Mesenchymal stem cell (in vitro differentiated cells and primary cell): ENCODE measurements at regions not wholly inside any gene's neighbourhood (a gene's known extent, or its start where the extent isn't known, plus 50 kb on each side); places are given as distances from the start of the nearest gene placed in this dataset.
"Not testable (repeated sequence)": the region's sequence is repeated elsewhere in the genome, so short reads cannot be mapped to it uniquely, and the experiment has no call there.

Experiments used
- DNase-seq: peaks from one replicate; pipeline ENCODE4 v3.0.0-alpha.2; 2013
- H2AFZ ChIP-seq: one replicate; pipeline ENCODE4 v1.6.1; 2013; ENCODE audit warnings: low read depth, mild to moderate bottlenecking, control low read depth, inconsistent platforms, low read length, moderate library complexity
- H2AK5ac ChIP-seq: 2 replicates; pipeline ENCODE4 v1.6.1; 2013; ENCODE audit warnings: low read length, moderate library complexity, mild to moderate bottlenecking, inconsistent platforms; ENCODE audit not compliant: severe bottlenecking
- H2BK120ac ChIP-seq: one replicate; pipeline ENCODE4 v1.6.1; 2013; ENCODE audit warnings: low read depth, mild to moderate bottlenecking, inconsistent platforms, low read length, moderate library complexity
- H2BK12ac ChIP-seq, 2 experiments: one replicate each; pipeline ENCODE4 v1.6.1; 2013; ENCODE audit warnings: inconsistent platforms in 2 of 2, low read length in 2 of 2, mild to moderate bottlenecking in 2 of 2, moderate library complexity in 2 of 2, control low read depth in 1 of 2
- H2BK15ac ChIP-seq: one replicate; pipeline ENCODE4 v1.6.1; 2013; ENCODE audit warnings: mild to moderate bottlenecking, low read depth, inconsistent platforms; ENCODE audit not compliant: poor library complexity, severe bottlenecking
- H2BK5ac ChIP-seq: 2 replicates; pipeline ENCODE4 v1.6.1; 2013; ENCODE audit warnings: low read depth, mild to moderate bottlenecking, low read length, control low read depth, inconsistent platforms; ENCODE audit not compliant: poor library complexity, severe bottlenecking
- H3K14ac ChIP-seq, 2 experiments: one replicate each; pipeline ENCODE4 v1.6.1; 2013; ENCODE audit warnings: inconsistent platforms in 2 of 2, low read length in 2 of 2, control low read depth in 1 of 2, mild to moderate bottlenecking in 1 of 2, moderate library complexity in 1 of 2
- H3K18ac ChIP-seq, 2 experiments: one replicate each; pipeline ENCODE4 v1.6.1; 2013; ENCODE audit warnings: inconsistent platforms in 2 of 2, low read length in 2 of 2, control low read depth in 1 of 2, low read depth in 1 of 2, mild to moderate bottlenecking in 1 of 2
- H3K23ac ChIP-seq, 2 experiments: one replicate each; pipeline ENCODE4 v1.6.1; 2013; ENCODE audit warnings: inconsistent platforms in 2 of 2, low read length in 2 of 2, mild to moderate bottlenecking in 2 of 2, moderate library complexity in 2 of 2, control low read depth in 1 of 2
- H3K27ac ChIP-seq: 2 replicates; pipeline ENCODE4 v1.5.1; 2013; ENCODE audit warnings: mild to moderate bottlenecking, moderate library complexity, low read length, control low read depth, inconsistent platforms; ENCODE audit not compliant: poor library complexity, severe bottlenecking
- H3K27me3 ChIP-seq, 2 experiments: 2 replicates each; pipeline versions ENCODE4 v1.6.1 to v1.7.0; 2013; ENCODE audit warnings: low read length in 2 of 2, mild to moderate bottlenecking in 2 of 2, moderate library complexity in 2 of 2, control low read depth in 1 of 2, inconsistent platforms in 1 of 2; ENCODE audit not compliant: control insufficient read depth in 1 of 2, insufficient read depth in 1 of 2
- H3K36me3 ChIP-seq, 2 experiments: 2 replicates each; pipeline versions ENCODE4 v1.6.1 to v1.7.0; 2013; ENCODE audit warnings: low read length in 2 of 2, control low read depth in 1 of 2, inconsistent platforms in 1 of 2, low read depth in 1 of 2, mild to moderate bottlenecking in 1 of 2; ENCODE audit not compliant: insufficient read depth in 2 of 2, control insufficient read depth in 1 of 2
- H3K4ac ChIP-seq, 2 experiments: one replicate each; pipeline ENCODE4 v1.6.1; 2013; ENCODE audit warnings: inconsistent platforms in 2 of 2, low read length in 2 of 2, mild to moderate bottlenecking in 2 of 2, moderate library complexity in 2 of 2, control low read depth in 1 of 2, low read depth in 1 of 2
- H3K4me1 ChIP-seq: 2 replicates; pipeline ENCODE4 v1.6.1; 2013; ENCODE audit warnings: low read depth, low read length, control low read depth; ENCODE audit not compliant: control insufficient read depth, insufficient read depth
- H3K4me2 ChIP-seq: 2 replicates; pipeline ENCODE4 v1.6.1; 2013; ENCODE audit warnings: low read length, mild to moderate bottlenecking, inconsistent platforms; ENCODE audit not compliant: poor library complexity, severe bottlenecking
- H3K4me3 ChIP-seq, 2 experiments: 2 replicates each; pipeline versions ENCODE4 v1.5.1 to v1.7.0; 2013; ENCODE audit warnings: low read length in 2 of 2, mild to moderate bottlenecking in 2 of 2, control low read depth in 1 of 2, low read depth in 1 of 2; ENCODE audit not compliant: insufficient read depth in 1 of 2
- H3K79me1 ChIP-seq: replicated peaks from 2 replicates; pipeline ENCODE4 v1.6.1; 2013; ENCODE audit warnings: mild to moderate bottlenecking, control low read depth, low read length, inconsistent platforms; ENCODE audit not compliant: poor library complexity, severe bottlenecking
- H3K9ac ChIP-seq: 2 replicates; pipeline ENCODE4 v1.7.0; 2013; ENCODE audit warnings: mild to moderate bottlenecking, low read length, moderate library complexity
- H3K9me3 ChIP-seq: 2 replicates; pipeline ENCODE4 v1.7.0; 2013; ENCODE audit warnings: mild to moderate bottlenecking, low read length; ENCODE audit not compliant: control insufficient read depth
- H4K8ac ChIP-seq: one replicate; pipeline ENCODE4 v1.6.1; 2013; ENCODE audit warnings: inconsistent platforms, mild to moderate bottlenecking, low read length, moderate library complexity
- H4K91ac ChIP-seq: one replicate; pipeline ENCODE4 v1.6.1; 2013; ENCODE audit warnings: mild to moderate bottlenecking, low read length, inconsistent platforms
- WGBS: methylation state at CpG from one replicate; pipeline ENCODE4 v1.1.7; 2013; ENCODE audit warnings: mixed read lengths; 5-methylcytosine and 5-hydroxymethylcytosine counted together

DNA sequence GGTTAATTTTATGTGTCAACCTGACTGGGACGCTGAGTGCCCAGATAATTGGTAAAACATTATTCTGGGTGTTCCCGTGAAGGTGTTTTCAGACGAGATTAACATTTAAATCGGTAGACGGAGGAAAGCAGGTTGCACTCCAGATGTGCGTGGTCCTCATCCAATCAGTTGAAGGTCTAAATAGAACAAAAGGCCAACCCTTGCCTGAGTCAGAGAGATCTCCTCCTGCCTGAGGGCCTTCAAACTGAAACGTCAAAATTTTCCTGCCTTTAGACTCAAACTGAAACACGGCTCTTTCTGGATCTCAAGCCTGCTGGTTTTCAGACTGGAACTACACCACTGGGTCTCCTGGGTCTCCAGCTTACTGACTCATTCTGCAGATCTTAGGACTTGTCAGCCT is 70.9 kb downstream of the NPIPA5 start:
- H2BK12ac ChIP-seq, H3K9ac ChIP-seq, H2AFZ ChIP-seq, H3K18ac ChIP-seq, H3K4ac ChIP-seq, H3K9me3 ChIP-seq, H3K4me1 ChIP-seq, H2AK5ac ChIP-seq, H3K4me3 ChIP-seq, H3K79me1 ChIP-seq, H3K27ac ChIP-seq, H2BK15ac ChIP-seq, H3K23ac ChIP-seq, DNase-seq, H3K4me2 ChIP-seq, H4K8ac ChIP-seq, H3K36me3 ChIP-seq, H2BK5ac ChIP-seq, H2BK120ac ChIP-seq, H3K27me3 ChIP-seq, H4K91ac ChIP-seq, H3K14ac ChIP-seq: not testable (repeated sequence)
- WGBS = 96% methylated on average over 5 of the region's 8 CpGs

DNA sequence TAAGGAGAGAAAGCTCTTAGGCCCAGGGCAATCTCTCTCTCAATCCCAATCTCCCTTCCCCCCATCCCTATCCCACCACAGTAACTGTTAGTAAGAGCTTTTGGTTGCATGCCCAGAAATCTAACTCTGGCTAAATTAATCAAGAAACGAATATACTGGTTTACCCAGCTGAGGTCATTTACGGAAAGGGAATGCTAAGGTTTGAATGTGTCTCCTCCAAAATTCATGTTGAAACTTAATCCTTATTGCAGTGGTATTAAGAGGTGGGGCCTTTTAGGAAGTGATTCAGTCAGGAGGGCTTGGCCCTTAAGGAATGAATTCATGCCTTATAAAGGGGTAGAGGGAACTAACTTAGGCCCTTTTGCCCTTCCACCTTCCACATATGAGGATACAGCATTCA is 72.2 kb downstream of the NPIPA5 start:
- not testable (repeated sequence) for H3K4me3 ChIP-seq, H3K27me3 ChIP-seq, H2BK120ac ChIP-seq, H3K79me1 ChIP-seq, H3K4me2 ChIP-seq, H2AK5ac ChIP-seq, H3K4me1 ChIP-seq, H3K27ac ChIP-seq, H3K18ac ChIP-seq, H2BK15ac ChIP-seq, H2AFZ ChIP-seq, H3K14ac ChIP-seq, H3K4ac ChIP-seq, H4K91ac ChIP-seq, H3K23ac ChIP-seq, H3K36me3 ChIP-seq, H3K9me3 ChIP-seq, H4K8ac ChIP-seq, DNase-seq, H2BK12ac ChIP-seq, H2BK5ac ChIP-seq, H3K9ac ChIP-seq
- WGBS = no CpG with 5 or more reads among the region's 2 CpGs

DNA sequence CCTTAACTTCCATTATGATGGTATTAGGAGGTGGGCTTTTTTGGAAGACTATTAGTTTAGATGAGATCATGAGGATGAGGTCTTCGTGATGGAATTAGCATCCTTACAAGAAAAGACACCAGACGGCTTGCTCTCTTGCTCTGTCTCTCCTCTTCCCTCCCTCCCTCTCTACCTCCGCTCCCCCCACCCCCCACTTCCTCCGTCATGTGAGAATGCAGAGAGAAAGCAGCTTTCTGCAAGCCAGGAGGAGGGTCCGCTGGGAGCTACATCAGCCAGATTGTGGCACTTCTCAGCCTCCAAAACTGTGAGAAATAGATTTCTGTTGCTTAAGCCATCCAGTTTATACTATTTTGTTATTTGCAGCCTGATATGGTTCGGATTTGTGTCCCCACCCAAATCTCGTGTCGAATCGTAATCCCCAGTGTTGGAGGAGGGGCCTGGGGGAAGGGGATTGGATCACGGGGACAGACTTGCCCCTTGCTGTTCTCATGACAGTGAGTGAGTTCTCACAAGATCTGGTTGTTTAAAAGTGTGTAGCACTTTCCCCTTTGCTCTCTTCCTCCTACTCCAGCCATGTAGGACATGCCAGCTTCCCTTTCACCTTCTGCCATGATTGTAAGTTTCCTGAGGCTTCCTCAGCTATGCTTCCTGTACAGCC is 74.3 kb downstream of the NPIPA5 start:
- not testable (repeated sequence) for DNase-seq, H3K4me3 ChIP-seq, H4K91ac ChIP-seq, H2BK5ac ChIP-seq, H3K23ac ChIP-seq, H3K4me2 ChIP-seq, H2BK15ac ChIP-seq, H4K8ac ChIP-seq, H2BK12ac ChIP-seq, H3K4me1 ChIP-seq, H3K9me3 ChIP-seq, H2BK120ac ChIP-seq, H2AFZ ChIP-seq, H2AK5ac ChIP-seq, H3K36me3 ChIP-seq, H3K27ac ChIP-seq, H3K18ac ChIP-seq, H3K9ac ChIP-seq, H3K27me3 ChIP-seq, H3K4ac ChIP-seq, H3K79me1 ChIP-seq, H3K14ac ChIP-seq
- WGBS = no CpG with 5 or more reads among the region's 10 CpGs

DNA sequence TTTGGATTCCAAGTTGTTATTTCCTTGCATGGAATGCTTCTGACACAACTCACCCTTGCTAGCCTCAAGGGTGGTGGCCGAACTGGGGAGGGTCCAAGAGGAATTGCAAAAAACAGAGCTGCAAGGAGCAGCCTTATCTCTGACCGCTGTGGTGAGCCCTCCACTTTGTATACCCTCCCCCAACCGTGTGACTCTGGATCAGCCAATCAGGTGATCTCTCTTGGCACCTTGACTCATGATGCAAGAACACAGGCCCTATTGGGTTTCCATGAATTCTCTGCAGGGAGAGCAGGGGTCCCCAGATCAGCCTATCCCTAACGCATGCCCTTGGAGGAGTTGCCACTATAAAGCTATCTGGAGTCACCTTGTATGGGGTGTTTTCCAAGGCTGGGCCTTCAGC is 81.0 kb downstream of the NPIPA5 start:
- H3K36me3 ChIP-seq, H4K8ac ChIP-seq, DNase-seq, H3K4me3 ChIP-seq, H2BK15ac ChIP-seq, H3K9me3 ChIP-seq, H2AFZ ChIP-seq, H3K14ac ChIP-seq, H2BK120ac ChIP-seq, H4K91ac ChIP-seq, H2AK5ac ChIP-seq, H3K23ac ChIP-seq, H3K79me1 ChIP-seq, H3K27ac ChIP-seq, H3K4me2 ChIP-seq, H3K9ac ChIP-seq, H2BK12ac ChIP-seq, H3K18ac ChIP-seq, H3K27me3 ChIP-seq, H2BK5ac ChIP-seq, H3K4ac ChIP-seq, H3K4me1 ChIP-seq: not testable (repeated sequence)
- no CpG with 5 or more reads among the region's 4 CpGs for WGBS
